Vagina (tissue), 2 donors: ENCODE measurements at regions not wholly inside any gene's neighbourhood (a gene's known extent, or its start where the extent isn't known, plus 50 kb on each side); places are given as distances from the start of the nearest gene placed in this dataset.
"Not testable (repeated sequence)": the region's sequence is repeated elsewhere in the genome, so short reads cannot be mapped to it uniquely, and the experiment has no call there.

Source experiments
- DNase-seq, 2 donors: peaks; one replicate each; pipeline ENCODE4 v3.0.0-alpha.2; 2017; ENCODE audit errors: extremely low spot score in 2 of 2
- H3K27ac ChIP-seq: fragments of 200-600 bp; sonication (generic); one replicate; pipeline ENCODE4 v1.5.1; 2019
- H3K27me3 ChIP-seq: fragments of 200-600 bp; sonication (generic); one replicate; pipeline ENCODE4 v1.5.1; 2019
- H3K36me3 ChIP-seq, 2 donors: fragments of 200-600 bp; sonication (generic); one replicate each; pipeline ENCODE4 v1.5.1; 2017 to 2019
- H3K4me1 ChIP-seq: fragments of 200-600 bp; sonication (generic); one replicate; pipeline ENCODE4 v1.5.1; 2019
- H3K4me3 ChIP-seq, 2 donors: fragments of 200-600 bp; sonication (generic); 1 replicate in 1 of 2; 2 replicates in 1 of 2; pipeline ENCODE4 v1.5.1; 2016 to 2019
- H3K9me3 ChIP-seq: fragments of 200-600 bp; sonication (generic); one replicate; pipeline ENCODE4 v1.5.1; 2019
- POLR2A ChIP-seq, 2 donors: fragments of 450-650 bp; IDR thresholded peaks; one replicate each; pipeline ENCODE4 v1.6.1; 2017; ENCODE audit warnings: antibody characterized with exemption in 2 of 2, mild to moderate bottlenecking in 2 of 2, moderate library complexity in 2 of 2
- POLR2AphosphoS5 ChIP-seq, 2 donors: sonication (generic); formaldehyde crosslinking; IDR thresholded peaks; one replicate each; pipeline ENCODE4 v1.9.0; 2017; ENCODE audit warnings: antibody characterized with exemption in 2 of 2, mild to moderate bottlenecking in 2 of 2, low read depth in 1 of 2; ENCODE audit not compliant: insufficient read depth in 1 of 2
- intact Hi-C: fragments of 100-400 bp; cut with DNase I; formaldehyde crosslinking; loops from one replicate; pipeline ENCODE4 v1.15.1; 2023
- TF ChIP-seq, protein P1 (sequence below), 3 experiments: fragments of 450-650 bp in 2 of 3; fragments of 200-600 bp in 1 of 3; sonication (generic) in 1 of 3; IDR thresholded peaks; one replicate each; pipeline ENCODE4 v1.5.1; 2017 to 2019; ENCODE audit warnings: antibody characterized with exemption in 3 of 3, mild to moderate bottlenecking in 2 of 3, moderate library complexity in 2 of 3

DNA sequence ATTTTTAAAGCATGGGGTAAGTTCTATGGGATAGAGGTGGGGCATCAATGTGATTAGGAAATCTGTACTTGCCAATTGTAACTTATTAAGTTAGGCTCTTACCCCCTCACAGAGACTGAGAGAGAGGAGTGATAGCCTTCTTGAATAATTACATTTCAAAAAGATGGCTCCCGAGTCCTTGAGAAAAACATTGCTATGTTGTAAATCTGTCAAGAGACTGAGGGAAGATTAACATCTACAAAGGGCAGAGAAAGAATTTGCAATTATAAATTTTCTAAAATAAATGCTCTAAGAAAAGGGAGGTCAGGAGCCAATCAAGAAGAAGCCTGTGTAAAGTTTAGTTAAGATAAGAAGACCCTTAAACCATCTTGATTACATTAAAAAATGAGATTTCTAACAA, 1570.8 kb downstream of the OLFM4 start:
- Histone ChIP-seq H3K9me3 (no peaks in the 10 kb centered on the region), H3K4me3 (no peak overlapping the region), H3K27me3 (no peaks in the 10 kb centered on the region), H3K36me3 (no peaks in the 10 kb centered on the region), H3K27ac (no peak overlapping the region), H3K4me1 (no peaks in the 10 kb centered on the region)
- intact Hi-C loops: no loop called here
- TF ChIP-seq POLR2AphosphoS5 (IDR thresholded peaks at IDR 0.05; ENCODE audit: insufficient read depth in 1 of 2, low read depth in 1 of 2) (no peak), POLR2A (IDR thresholded peaks at IDR 0.05) (no peak)
- TF ChIP-seq, protein P1, sequence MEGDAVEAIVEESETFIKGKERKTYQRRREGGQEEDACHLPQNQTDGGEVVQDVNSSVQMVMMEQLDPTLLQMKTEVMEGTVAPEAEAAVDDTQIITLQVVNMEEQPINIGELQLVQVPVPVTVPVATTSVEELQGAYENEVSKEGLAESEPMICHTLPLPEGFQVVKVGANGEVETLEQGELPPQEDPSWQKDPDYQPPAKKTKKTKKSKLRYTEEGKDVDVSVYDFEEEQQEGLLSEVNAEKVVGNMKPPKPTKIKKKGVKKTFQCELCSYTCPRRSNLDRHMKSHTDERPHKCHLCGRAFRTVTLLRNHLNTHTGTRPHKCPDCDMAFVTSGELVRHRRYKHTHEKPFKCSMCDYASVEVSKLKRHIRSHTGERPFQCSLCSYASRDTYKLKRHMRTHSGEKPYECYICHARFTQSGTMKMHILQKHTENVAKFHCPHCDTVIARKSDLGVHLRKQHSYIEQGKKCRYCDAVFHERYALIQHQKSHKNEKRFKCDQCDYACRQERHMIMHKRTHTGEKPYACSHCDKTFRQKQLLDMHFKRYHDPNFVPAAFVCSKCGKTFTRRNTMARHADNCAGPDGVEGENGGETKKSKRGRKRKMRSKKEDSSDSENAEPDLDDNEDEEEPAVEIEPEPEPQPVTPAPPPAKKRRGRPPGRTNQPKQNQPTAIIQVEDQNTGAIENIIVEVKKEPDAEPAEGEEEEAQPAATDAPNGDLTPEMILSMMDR (IDR thresholded peaks at IDR 0.05): no peak
- no peak for DNase-seq

DNA sequence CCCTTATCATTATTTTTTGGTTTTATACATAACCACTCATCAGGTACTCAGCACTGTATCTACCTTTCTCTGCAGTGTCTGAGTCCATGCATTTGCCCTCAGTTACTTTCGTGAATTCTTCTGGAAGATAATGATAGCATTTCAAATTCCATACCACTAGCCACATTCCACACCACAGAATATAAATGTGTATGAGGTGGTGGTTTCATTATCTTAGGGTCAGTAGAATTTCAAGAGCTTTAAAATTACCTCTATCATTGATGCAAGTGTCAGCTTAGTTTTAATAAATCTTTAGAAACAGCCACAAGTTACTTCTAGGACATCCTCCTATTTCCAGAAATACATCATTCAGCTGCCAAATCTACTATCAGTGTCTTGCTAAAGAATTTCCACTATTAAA, 1578.3 kb downstream of the OLFM4 start:
- Histone ChIP-seq H3K36me3 (no peaks in the 10 kb centered on the region), H3K27me3 (no peaks in the 10 kb centered on the region), H3K9me3 (no peaks in the 10 kb centered on the region), H3K4me3 (no peak overlapping the region), H3K4me1 (no peaks in the 10 kb centered on the region), H3K27ac (no peak overlapping the region)
- intact Hi-C loops: no loop called here
- TF ChIP-seq, protein P1 (IDR thresholded peaks at IDR 0.05): no peak
- TF ChIP-seq POLR2A (IDR thresholded peaks at IDR 0.05): no peak
- no peak for TF ChIP-seq POLR2AphosphoS5 (IDR thresholded peaks at IDR 0.05; ENCODE audit: insufficient read depth in 1 of 2, low read depth in 1 of 2)
- DNase-seq: no peak

DNA sequence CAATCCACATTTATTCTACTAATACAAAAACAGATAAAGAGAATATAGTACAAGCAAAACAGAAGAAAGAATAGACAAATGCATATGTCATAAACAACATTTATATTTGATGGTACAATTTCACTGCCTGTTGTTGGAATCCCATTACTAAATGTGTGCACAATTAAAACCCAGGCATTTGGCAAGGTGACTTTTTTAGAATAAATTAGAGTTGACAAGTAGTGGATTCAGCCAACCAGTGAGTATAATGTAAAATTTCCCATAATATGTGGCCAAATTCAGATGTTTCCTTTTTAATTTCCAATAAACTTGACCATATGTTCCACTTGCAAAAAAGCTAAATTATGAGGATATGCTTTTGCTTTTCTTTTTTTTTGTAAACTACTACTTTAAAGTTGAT, 1578.8 kb downstream of the OLFM4 start:
- no peaks in the 10 kb centered on the region for H3K36me3 ChIP-seq
- H3K4me3 ChIP-seq: no peak overlapping the region
- intact Hi-C loops: no loop called here
- H3K27me3 ChIP-seq: no peaks in the 10 kb centered on the region
- H3K9me3 ChIP-seq: no peaks in the 10 kb centered on the region
- TF ChIP-seq POLR2AphosphoS5 (IDR thresholded peaks at IDR 0.05; ENCODE audit: insufficient read depth in 1 of 2, low read depth in 1 of 2): no peak
- TF ChIP-seq, protein P1 (IDR thresholded peaks at IDR 0.05): no peak
- no peak for TF ChIP-seq POLR2A (IDR thresholded peaks at IDR 0.05)
- DNase-seq: no peak
- H3K4me1 ChIP-seq: no peaks in the 10 kb centered on the region
- H3K27ac ChIP-seq: no peak overlapping the region

DNA sequence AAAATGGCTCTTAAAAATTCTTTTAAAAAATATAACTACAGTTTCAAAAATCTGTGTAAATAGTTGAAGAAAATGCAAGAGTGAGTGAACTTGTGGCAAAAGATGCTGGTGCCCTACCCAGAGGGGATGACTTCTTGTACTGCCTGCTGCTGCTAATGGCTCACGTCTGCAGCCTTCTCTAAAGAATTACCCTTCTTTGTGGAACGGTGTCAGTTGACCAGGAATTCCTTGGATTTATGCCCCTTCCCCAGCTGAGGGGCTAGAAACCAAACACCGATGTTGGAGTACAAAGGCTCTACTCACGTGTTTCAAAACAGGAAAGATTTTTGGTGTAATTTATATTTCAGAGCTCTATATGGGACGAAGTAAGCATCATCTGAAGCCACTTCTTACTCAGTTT, 1582.8 kb downstream of the OLFM4 start:
- H3K27ac ChIP-seq: no peak overlapping the region
- no peaks in the 10 kb centered on the region for H3K9me3 ChIP-seq
- no peaks in the 10 kb centered on the region for H3K4me1 ChIP-seq
- H3K36me3 ChIP-seq: no peaks in the 10 kb centered on the region
- H3K27me3 ChIP-seq: no peaks in the 10 kb centered on the region
- intact Hi-C loops: no loop called here
- DNase-seq: no peak
- TF ChIP-seq POLR2A (IDR thresholded peaks at IDR 0.05): no peak
- TF ChIP-seq, protein P1 (IDR thresholded peaks at IDR 0.05): no peak
- TF ChIP-seq POLR2AphosphoS5 (IDR thresholded peaks at IDR 0.05; ENCODE audit: insufficient read depth in 1 of 2, low read depth in 1 of 2): no peak
- no peak overlapping the region for H3K4me3 ChIP-seq

DNA sequence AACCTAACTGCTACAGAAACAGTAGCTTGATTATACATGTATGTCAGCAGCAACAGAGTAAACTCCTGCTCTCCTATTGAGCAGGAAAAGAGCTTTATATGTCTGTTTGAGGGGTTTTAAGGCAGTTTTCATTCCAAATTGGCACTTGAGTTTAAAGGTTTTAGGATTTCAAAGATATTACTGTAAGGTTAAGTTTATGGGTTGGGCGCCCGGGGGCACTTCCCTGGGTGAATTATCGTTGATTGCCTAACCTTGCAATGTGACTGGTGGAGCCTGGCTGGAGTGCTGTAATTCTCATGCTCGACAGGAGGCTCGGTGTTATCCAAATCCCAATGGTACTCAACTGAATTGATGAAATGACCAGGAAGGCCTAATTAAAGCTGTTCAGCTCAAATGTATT, 1586.1 kb downstream of the OLFM4 start:
- no peaks in the 10 kb centered on the region for H3K36me3 ChIP-seq
- no peak overlapping the region for H3K4me3 ChIP-seq
- intact Hi-C loops: no loop called here
- H3K27me3 ChIP-seq: no peaks in the 10 kb centered on the region
- TF ChIP-seq POLR2A (IDR thresholded peaks at IDR 0.05) (no peak), POLR2AphosphoS5 (IDR thresholded peaks at IDR 0.05; ENCODE audit: insufficient read depth in 1 of 2, low read depth in 1 of 2) (no peak)
- TF ChIP-seq, protein P1 (IDR thresholded peaks at IDR 0.05): no peak
- H3K4me1 ChIP-seq: no peaks in the 10 kb centered on the region
- H3K9me3 ChIP-seq: no peaks in the 10 kb centered on the region
- no peak for DNase-seq
- no peak overlapping the region for H3K27ac ChIP-seq

DNA sequence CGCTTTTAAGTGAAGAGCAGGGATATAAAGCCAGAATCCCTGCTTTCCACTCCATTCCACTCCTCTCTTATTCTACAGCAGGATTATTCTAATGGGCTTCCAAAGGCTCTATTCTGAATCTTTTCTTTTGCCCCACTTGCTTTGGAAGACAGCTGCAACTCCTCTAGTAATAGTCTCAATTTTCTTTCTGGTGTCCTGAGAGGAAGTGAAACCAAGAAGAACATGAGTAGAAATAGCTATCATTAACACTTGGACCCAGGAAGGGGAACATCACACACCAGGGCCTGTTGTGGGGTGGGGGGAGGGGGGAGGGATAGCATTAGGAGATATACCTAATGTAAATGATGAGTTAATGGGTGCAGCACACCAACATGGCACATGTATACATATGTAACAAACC, 1597.9 kb downstream of the OLFM4 start:
- H3K27ac ChIP-seq, H3K9me3 ChIP-seq, DNase-seq, H3K27me3 ChIP-seq, H3K4me3 ChIP-seq, intact Hi-C loops, H3K4me1 ChIP-seq, H3K36me3 ChIP-seq: not testable (repeated sequence)
